Hematopoietic multipotent progenitor cell (in vitro differentiated cells): ENCODE measurements at regions not wholly inside any gene's neighbourhood (a gene's known extent, or its start where the extent isn't known, plus 50 kb on each side); places are given as distances from the start of the nearest gene placed in this dataset.
"Not testable (repeated sequence)": the region's sequence is repeated elsewhere in the genome, so short reads cannot be mapped to it uniquely, and the experiment has no call there.

ENCODE experiments used
- DNase-seq, 3 donors: peaks; one replicate each; pipeline ENCODE4 v3.0.0-alpha.2; 2011 to 2015; ENCODE audit warnings: low read depth in 2 of 3, low spot score in 2 of 3

- DNase-seq, result no peak
Observed at GRCh38 chr12:131619736-131620506, 91.0 kb upstream of the SFSWAP start.

DNA sequence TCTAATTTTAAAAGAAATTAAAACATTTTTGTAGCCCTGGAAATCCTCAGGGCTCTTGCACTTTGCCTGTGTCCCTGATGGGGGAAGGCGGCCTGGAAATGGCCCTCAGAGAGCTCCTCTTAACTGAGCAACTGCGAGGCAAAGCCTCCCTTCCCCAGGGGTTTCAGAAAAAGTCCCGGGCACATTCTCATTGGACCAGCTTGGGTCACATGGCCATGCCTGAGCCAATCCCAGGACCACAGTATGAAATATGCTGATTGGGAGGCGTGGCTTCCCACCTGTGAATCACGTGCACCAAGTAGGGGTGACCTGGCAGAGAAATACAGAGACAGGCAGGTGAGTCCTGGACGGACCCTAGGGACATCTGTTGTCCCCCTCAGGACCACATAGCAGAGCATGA is 90.4 kb upstream of the SFSWAP start:
- DNase-seq, result no peak

GRCh38 chr12:131620946-131621681 is 89.8 kb upstream of the SFSWAP start:
- DNase-seq, result no peak

DNA sequence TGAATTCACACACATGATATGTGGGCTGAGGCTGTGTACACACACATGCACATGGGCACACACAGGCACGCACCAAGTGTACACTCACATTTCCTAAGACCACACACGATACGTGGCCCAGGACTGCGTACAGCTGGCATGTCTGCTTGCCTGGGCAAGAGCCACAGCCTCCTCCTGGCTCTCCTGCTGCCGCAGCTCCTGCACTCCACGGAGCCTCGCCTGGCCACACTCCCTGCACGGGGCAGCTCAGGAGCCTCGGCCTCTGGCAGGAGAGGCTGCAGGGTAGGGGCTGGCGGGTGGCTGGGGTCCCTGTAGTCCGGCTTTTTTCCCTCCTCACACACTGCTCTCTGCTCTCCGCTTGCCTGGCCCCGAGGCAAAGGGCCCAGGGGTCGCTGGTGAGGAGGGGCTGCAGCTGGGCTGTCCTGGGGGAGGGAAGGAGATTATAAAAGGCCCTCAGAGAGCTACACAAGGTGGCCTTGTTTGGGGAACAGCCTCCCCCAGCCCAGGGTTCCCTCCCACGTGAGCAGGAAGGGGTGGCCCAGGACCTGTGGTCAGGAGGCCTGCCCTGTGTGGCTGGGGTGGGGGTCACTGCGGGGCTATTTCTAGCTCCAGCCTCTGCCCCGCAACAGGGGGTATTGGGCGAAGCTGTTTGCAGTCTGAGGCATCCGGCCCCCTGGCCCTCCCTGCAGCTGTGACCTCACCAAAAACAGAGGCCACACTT is 89.0 kb upstream of the SFSWAP start:
- DNase-seq, result peak in 1 of 3 donors; percentile 9

- no peak for DNase-seq
Observed at GRCh38 chr12:131622422-131622955, 88.4 kb upstream of the SFSWAP start.

DNA sequence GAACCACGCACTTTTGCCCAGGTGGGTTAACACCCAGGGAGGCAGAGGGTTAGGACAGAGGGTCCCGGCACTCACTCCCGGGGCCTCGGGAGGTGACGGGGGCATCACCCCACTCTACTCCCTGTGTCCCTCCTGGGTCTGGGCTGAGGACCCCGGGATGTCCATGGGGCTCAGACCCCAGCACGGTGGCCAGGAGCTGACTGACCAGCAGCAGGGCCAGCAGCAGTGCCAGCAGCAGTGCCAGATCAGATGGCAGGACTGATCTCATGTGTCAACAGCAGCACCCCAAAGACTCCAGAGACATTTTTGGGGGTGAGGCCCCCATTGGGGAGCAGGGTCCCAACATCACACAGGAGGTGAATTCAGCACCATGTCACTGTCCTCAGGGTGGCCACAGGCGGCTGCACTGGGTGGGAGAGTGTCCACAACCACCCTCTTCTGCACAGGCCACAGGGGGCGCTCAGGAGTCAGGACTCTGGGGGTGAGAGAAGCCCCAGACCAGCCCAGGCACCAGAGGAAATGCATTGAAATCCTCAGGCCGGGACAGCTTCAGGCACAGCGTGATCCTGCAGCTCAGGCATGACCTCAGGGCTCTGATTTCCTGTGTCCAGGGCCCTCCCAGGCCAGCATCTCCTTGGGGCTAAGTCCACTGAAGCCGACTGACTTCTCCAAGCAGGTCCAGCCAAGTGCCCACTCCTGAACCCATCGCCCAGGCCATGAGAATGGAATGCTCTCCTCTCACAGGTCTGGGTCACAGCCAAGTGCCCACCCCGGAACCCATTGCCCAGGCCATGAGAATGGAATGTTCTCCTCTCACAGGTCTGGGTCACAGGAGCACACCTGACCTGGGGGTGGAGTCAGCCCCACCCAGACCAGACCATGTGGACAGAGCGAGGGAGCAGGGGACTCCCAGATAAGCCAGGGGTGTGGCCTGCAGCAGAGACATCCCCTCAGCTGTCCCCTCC is 87.2 kb upstream of the SFSWAP start:
- DNase-seq, result not testable (repeated sequence)

- not testable (repeated sequence) for DNase-seq
Observed at GRCh38 chr12:131624369-131624739, 86.5 kb upstream of the SFSWAP start.

DNA sequence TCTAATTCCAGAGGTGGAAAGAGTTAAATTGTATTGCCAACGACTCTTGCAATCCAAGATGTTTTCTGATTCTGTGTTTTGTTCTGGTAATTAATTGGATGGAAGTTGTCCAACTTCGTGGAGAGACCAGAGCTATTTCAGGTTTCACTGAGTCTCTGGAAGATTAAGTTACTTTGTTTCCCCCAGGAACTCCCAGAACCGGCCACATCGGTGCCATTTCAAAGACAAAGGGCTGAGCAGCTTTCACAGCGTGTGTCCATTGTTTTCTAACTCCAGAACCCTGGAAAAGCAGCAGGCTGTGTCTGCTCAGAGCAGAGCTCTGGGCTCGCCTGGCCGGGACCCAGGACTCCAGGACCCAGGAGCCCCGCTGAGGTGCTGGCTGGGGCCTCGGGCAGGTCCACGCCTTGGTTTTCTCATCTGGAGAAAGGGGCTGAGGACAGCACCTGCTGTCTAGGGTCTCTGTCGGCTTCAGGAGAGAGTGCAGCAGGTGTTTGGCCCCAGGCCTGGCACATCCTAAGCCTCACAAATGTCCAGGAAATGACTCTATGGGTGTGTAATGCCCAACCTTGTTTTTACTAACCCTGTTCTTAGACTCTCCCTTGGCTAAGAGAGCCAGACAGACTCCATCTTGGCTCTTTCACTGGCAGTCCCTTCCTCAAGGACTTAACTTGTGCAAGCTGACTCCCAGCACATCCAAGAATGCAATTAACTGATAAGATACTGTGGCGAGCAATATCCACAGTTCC is 86.0 kb upstream of the SFSWAP start:
- DNase-seq, result not testable (repeated sequence)

DNA sequence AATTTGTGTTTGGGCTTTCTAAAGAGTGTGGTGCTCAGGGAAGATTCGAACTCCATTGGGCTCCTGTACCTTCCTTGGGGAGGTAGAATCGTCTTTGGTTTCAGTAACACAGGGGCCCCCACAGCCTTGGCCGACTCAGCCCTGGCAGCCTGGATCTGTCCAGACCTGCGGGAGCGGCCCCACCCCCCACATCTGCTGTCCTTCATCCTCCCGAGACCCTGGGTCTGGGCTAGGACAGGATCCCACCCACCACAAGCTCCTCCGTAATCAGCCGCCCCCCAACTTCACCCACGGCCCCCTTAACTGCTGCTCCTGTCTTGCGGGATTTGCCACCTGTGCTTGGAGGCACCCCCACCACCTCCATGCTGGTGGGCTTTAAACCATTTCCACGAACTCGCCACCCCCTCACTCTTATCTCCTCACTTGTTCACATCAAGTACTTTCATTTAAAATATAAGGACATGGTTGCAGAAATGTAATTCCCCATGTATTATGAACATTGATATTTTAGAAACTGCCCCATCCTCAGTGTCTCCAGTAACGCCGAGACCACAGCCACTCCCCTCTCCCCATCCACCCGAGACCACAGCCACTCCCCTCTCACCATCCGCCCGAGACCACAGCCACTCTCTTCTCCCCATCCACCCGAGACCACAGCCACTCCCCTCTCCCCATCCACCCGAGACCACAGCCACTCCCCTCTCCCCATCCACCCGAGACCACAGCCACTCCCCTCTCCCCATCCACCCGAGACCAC is 84.7 kb upstream of the SFSWAP start:
- peak in 2 of 3 donors; percentile 14 to 55 for DNase-seq

DNA sequence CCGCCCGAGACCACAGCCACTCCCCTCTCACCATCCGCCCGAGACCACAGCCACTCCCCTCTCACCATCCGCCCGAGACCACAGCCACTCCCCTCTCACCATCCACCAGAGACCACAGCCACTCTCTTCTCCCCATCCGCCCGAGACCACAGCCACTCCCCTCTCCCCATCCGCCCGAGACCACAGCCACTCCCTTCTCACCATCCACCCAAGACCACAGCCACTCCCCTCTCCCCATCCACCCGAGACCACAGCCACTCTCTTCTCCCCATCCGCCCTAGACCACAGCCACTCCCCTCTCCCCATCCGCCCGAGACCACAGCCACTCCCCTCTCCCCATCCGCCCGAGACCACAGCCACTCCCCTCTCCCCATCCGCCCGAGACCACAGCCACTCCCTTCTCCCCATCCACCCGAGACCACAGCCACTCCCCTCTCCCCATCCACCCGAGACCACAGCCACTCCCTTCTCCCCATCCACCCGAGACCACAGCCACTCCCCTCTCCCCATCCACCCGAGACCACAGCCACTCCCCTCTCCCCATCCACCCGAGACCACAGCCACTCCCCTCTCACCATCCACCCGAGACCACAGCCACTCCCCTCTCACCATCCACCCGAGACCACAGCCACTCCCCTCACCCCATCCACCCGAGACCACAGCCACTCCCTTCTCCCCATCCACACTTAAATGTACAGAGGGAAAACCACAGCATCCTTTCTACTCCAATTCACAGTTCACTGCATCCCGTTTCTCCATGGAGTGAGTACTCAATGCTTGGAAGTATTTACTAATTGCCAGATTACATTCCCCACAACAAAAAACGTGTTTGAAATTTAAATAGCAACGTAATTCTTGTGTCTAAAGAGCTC is 83.5 kb upstream of the SFSWAP start:
- peak; percentile 26 to 89 (median 87) for DNase-seq

DNA sequence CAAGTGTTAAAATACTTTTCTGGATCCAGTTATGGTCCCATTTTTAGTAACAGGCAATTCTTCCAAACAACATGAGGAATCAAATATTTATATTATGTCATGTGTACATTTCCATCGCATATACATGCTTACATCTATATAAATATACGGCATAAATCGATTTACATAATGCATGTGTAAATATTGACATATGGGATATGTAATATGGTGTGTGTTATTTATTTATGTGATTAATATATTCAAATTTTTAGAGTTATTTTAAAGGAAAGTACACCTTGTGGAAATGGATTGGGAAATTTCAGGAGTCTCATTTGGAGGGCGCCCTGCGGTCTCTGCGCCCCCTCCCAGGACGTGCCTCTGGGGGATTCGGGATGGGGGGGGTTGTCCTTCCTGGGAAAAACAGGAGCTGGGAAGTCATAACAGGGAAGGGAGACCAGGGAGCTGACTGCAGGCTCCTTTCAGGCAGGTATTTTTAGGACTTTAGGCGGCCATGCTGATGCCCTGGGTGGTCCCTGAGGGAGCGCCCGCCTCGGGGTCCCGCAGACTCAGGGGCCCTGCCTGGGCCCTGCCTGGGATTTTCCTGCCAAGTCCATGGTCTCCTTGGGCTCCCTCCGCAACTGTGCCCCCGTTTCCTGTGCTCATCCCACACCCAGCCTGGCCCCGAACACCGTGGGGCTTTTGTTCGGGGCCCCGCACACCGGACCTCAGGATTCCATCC is 82.7 kb upstream of the SFSWAP start:
- no peak for DNase-seq

DNA sequence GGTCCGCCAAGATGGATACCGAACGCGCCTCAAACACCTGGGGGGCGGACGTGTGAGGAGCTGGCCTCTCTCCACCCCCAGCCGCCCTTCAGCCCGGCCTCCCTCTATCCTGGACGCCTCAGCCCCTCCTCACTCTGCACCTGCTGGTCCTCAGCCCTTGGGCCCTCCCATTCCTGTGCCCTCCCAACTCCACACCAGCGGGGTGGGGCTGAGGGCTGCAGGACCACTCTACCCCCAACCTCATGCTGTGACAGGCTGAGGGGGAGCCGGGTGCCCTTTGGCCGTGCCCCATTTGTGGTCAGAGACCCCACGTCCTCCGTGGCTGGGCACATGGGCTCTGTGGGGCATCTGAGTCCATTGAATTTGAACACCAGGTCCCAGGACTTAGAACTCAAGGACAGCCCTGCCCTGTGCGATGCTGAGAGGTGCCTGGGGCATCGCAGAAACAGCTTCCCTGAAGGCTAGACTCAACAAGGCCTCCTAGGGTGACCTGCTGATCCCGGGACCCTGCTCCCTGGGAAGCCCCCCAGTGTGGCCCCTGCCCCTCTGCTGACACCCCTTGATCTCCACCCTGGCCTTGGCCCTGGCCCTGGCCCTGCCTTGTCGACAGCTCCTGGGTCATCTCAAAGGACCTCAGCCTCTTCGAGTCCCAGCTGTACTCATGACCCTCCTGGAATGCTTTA is 82.0 kb upstream of the SFSWAP start:
- DNase-seq, result no peak

DNA sequence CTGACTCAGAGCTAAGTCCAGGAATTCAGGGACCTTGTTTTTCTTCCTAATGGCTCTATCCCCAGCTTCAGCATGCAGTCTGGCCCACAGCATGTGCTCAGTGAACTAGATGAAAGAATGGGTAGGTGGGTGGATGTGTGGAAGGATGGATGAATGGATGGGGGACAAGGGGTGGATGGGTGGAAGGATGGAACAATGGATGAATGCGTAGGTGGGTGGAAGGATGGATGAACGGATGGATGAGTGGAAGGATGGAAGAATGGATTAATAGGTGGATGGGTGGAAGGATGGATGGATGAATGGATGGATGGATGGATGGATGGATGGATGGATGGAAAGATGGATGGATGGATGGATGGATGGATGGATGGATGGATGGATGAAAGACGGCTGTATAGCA is 79.7 kb upstream of the SFSWAP start:
- DNase-seq, result no peak

GRCh38 chr12:131631889-131632651 is 78.8 kb upstream of the SFSWAP start:
- DNase-seq, result not testable (repeated sequence)

DNA sequence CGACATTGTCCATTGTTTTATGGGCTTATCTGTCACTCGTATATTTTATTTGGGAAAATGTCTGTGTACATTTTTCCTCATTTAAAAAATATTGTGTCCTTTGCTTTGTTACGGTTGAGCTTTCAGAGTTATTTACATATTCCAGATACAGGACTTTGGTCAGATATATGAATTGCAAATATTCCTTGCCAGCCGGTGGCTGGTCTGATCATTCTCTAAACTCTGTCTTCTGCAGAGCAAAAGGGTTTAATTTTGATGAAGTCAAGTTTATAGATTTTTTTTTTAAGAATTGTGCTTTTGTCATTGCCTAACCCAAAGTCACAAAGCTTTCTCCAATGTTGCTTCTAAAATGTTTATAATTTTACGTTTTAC is 78.3 kb upstream of the SFSWAP start:
- DNase-seq, result not testable (repeated sequence)

DNA sequence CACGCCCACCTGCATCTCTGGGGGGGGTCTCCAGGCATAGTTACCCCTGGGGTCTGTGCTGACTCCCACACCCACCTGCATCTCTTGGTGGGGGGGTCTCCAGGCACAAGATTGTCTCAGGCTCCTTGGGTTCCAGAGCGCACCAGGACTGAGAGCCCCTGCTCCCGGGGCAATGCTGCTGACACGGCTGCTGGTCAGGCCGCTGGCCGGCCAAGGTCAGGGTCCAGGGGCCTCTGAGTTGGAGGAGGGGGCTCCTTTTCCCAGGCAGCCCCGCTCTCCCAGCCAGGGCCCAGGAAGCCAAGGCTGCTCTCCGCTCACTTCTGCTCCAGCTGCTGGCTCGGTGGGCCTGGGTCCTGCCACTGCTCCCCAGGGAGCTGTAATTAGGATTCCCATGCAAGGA is 77.3 kb upstream of the SFSWAP start:
- DNase-seq, result not testable (repeated sequence)
